ENCODE measurements at regions not wholly inside any gene's neighbourhood (a gene's known extent, or its start where the extent isn't known, plus 50 kb on each side); places are given as distances from the start of the nearest gene placed in this dataset.
"Not testable (repeated sequence)": the region's sequence is repeated elsewhere in the genome, so short reads cannot be mapped to it uniquely, and the experiment has no call there.

DNA sequence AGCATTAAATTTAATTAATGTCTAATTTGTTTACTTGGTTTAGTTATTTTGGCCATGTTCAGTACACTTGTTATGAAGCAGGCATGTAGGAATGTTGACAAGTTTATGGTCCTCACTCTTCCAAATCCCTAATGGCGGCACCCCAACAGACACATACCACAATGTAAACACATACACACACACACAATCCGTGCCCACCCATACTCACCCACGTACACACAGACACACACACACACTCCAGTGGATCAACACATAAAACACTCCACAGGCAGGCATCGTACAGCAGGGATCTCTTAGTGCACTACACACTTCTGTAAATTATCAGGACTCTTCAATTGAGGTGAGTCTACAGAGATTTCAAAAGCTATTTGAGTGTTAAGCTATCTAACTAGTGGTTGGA lies 767.5 kb downstream of the FOXD4L6 start:
- H3K27ac ChIP-seq; H3K36me3 ChIP-seq; H3K4me3 ChIP-seq; H3K27me3 ChIP-seq; intact Hi-C loops (cut with DNase I; ENCODE audit: low total_unique reads); H3K4me1 ChIP-seq; H3K9me3 ChIP-seq: not testable (repeated sequence)
- DNase-seq (ENCODE audit: low spot score in 2 of 2) = peak; percentile 5 to 16

DNA sequence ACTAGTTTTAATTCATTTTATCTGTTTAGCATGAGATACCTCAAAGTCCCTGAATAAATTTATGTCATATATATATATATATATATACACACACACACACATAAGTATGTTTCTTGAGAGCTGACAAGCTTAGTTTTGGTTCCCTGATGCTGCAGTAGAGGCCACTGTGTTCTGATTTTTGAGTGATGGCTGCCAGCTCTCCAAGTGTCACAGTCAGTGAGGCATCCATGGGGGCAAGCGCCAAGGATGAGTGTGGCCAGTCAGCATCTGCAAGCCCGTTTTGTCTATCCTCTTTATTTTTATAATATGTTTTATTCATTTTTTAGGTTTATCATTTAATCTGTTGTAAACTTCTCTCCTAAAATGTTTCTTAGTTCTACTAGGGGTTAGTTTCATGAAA lies 797.5 kb downstream of the FOXD4L6 start:
- H3K4me1 ChIP-seq; H3K27ac ChIP-seq; H3K9me3 ChIP-seq; H3K27me3 ChIP-seq; H3K36me3 ChIP-seq; intact Hi-C loops (cut with DNase I; ENCODE audit: low total_unique reads); H3K4me3 ChIP-seq: not testable (repeated sequence)
- peak in 1 of 2 donors; percentile 27 for DNase-seq (ENCODE audit: low spot score in 2 of 2)

- intact Hi-C loops (cut with DNase I; ENCODE audit: low total_unique reads); DNase-seq (ENCODE audit: low spot score in 2 of 2); H3K9me3 ChIP-seq; H3K36me3 ChIP-seq; H3K4me1 ChIP-seq; H3K4me3 ChIP-seq; H3K27me3 ChIP-seq; H3K27ac ChIP-seq: not testable (repeated sequence)
These were observed 799.6 kb downstream of the FOXD4L6 start for GRCh38 chr9:40328907-40329306.

GRCh38 chr9:40326179-40326578 lies 802.3 kb downstream of the FOXD4L6 start:
- intact Hi-C loops (cut with DNase I; ENCODE audit: low total_unique reads); H3K36me3 ChIP-seq; H3K9me3 ChIP-seq; H3K4me1 ChIP-seq; DNase-seq (ENCODE audit: low spot score in 2 of 2); H3K27me3 ChIP-seq; H3K4me3 ChIP-seq; H3K27ac ChIP-seq: not testable (repeated sequence)

GRCh38 chr9:40322730-40323129 lies 805.8 kb downstream of the FOXD4L6 start:
- H3K4me3 ChIP-seq; H3K36me3 ChIP-seq; H3K27me3 ChIP-seq; intact Hi-C loops (cut with DNase I; ENCODE audit: low total_unique reads); H3K27ac ChIP-seq; H3K9me3 ChIP-seq; H3K4me1 ChIP-seq: not testable (repeated sequence)
- peak in 1 of 2 donors; percentile 14 for DNase-seq (ENCODE audit: low spot score in 2 of 2)

DNA sequence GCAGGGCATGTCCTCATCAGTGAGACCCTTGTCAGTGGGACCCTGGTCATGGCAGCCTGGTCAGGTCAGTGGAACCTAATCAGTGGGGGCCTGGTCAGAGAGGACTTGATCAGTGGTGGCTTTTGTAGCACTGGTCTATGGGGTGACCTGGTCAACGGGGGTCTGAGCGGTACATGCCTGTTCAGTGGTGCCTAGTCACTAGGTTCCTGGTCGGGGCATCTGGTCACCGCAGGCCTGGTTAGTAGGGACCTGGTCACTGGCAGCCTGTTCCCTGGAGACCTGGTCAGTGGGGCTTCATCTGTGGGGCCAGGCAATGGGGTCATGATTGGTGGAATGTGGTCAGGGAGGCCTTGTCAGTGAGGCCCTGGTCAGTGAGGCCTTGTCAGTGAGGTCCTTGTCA lies 806.6 kb downstream of the FOXD4L6 start:
- H3K4me1 ChIP-seq; H3K9me3 ChIP-seq; H3K4me3 ChIP-seq; intact Hi-C loops (cut with DNase I; ENCODE audit: low total_unique reads); H3K27ac ChIP-seq; H3K36me3 ChIP-seq; H3K27me3 ChIP-seq; DNase-seq (ENCODE audit: low spot score in 2 of 2): not testable (repeated sequence)

- H3K27ac ChIP-seq; H3K9me3 ChIP-seq; H3K4me1 ChIP-seq; DNase-seq (ENCODE audit: low spot score in 2 of 2); H3K27me3 ChIP-seq; H3K4me3 ChIP-seq; H3K36me3 ChIP-seq; intact Hi-C loops (cut with DNase I; ENCODE audit: low total_unique reads): not testable (repeated sequence)
These were observed 807.3 kb downstream of the FOXD4L6 start for GRCh38 chr9:40321204-40321603.

DNA sequence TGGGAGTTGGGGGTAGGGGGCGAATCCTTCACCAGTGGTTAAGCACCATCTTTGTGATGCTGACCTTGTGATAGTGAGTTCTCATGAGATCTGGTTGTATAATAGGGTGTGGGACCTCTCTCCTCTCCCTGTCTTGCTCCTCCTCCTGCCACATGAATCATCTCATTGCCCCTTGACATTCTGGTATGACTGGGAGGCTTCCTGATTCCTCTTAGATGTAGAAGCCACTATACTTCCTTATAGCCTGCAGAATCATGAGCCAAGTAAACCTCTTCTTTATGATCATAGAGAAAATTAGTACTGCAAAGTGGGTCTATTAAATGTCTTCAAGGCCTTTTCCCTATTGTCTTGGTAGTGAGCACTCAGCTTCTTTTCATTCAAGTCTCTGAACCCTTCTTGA lies 813.3 kb downstream of the FOXD4L6 start:
- H3K4me1 ChIP-seq; DNase-seq (ENCODE audit: low spot score in 2 of 2); H3K27ac ChIP-seq; H3K9me3 ChIP-seq; H3K36me3 ChIP-seq; H3K4me3 ChIP-seq; intact Hi-C loops (cut with DNase I; ENCODE audit: low total_unique reads); H3K27me3 ChIP-seq: not testable (repeated sequence)

DNA sequence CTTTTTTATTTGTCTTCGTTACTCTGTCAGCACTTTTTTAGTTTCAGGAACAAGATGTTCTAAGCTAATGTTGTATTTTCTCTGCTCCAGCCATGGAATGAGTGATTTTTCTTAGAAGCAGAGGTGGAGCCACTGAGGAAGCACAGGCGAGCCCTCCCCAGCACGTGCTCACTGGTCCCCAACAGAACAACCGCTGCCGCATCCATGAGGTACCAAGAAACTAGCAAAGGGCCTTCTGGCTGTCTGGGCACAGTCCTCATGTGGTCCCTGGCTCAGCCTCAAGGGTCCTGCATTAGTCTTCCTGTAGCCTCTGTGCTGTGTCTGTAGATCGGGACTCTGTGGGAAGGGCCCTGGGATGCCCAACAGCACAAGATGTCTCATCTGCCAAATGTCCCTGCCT lies 838.5 kb downstream of the FOXD4L6 start:
- DNase-seq (ENCODE audit: low spot score in 2 of 2); H3K36me3 ChIP-seq; H3K27me3 ChIP-seq; intact Hi-C loops (cut with DNase I; ENCODE audit: low total_unique reads); H3K4me3 ChIP-seq; H3K9me3 ChIP-seq; H3K4me1 ChIP-seq; H3K27ac ChIP-seq: not testable (repeated sequence)
